ENCODE measurements at regions not wholly inside any gene's neighbourhood (a gene's known extent, or its start where the extent isn't known, plus 50 kb on each side); places are given as distances from the start of the nearest gene placed in this dataset.

DNA sequence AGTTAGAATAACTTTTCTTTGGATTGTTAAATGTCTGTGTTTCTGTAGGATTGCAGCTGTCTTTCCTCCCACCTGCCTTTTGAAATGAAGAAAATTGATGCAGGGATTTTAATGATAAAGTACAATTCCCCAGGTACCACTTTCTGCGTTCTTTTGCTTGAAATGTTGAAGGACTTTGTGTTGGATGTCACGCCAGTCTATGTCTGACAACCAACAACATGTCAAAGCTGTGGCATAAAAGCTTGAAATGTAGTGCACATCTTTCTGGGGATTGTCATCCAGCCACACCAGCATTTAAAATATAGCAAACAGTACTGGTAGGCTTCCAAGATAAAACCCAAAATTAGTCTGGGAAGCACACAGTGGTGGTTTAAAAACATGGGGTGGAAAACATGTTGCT is 381.4 kb downstream of the TMEM161B start:
- Histone ChIP-seq H3K4me3 (no peak overlapping the region), H3K27ac (no peak overlapping the region), H3K27me3 (no peaks in the 10 kb centered on the region), H3K9me3 (no peaks in the 10 kb centered on the region), H3K4me1 (no peaks in the 10 kb centered on the region), H3K36me3 (replicated peaks in 1 of 2; ENCODE audit: insufficient read depth in 1 of 2, low read depth in 2 of 2) (no peaks in the 10 kb centered on the region)
- no peak for ATAC-seq
- intact Hi-C loops (cut with DNase I) = no loop called here
- DNase-seq = no peak
- 60 to 61% methylated on average over 2 of the region's 2 CpGs for WGBS, 2 donors
- TF ChIP-seq POLR2A (IDR thresholded peaks at IDR 0.05) (no peak), CTCF (IDR thresholded peaks at IDR 0.05) (no peak)

- TF ChIP-seq CTCF (IDR thresholded peaks at IDR 0.05) (no peak), POLR2A (IDR thresholded peaks at IDR 0.05) (no peak)
- no peak for DNase-seq
- H3K9me3 ChIP-seq = no peaks in the 10 kb centered on the region
- H3K27me3 ChIP-seq = no peaks in the 10 kb centered on the region
- no peak for ATAC-seq
- H3K4me1 ChIP-seq = no peaks in the 10 kb centered on the region
- no peak overlapping the region for H3K27ac ChIP-seq
- no peak overlapping the region for H3K4me3 ChIP-seq
- WGBS, 2 donors = 4 to 24% methylated on average over 1 of the region's 1 CpG
- no peaks in the 10 kb centered on the region for H3K36me3 ChIP-seq (replicated peaks in 1 of 2; ENCODE audit: insufficient read depth in 1 of 2, low read depth in 2 of 2)
- intact Hi-C loops (cut with DNase I) = no loop called here
These were observed 382.5 kb downstream of the TMEM161B start for GRCh38 chr5:87886164-87886563.

DNA sequence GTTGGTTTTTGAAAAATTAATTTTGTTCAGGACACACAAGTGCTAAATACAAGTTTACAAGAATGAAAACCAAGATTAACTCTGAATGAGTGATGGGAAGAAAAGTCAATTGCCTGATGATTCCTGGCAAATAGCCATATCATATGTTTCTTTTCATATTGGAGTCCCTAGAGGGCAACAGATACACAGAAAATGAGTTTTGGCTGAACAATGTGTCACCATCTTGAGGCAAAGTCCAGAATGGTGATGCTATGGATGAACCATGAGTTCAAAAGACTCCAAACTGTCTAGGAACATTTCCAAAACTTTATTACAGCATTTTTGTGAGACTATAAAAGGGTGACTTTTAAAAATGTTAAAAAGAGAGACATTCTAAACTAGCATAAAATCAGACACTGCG is 382.9 kb downstream of the TMEM161B start:
- DNase-seq (no peak), ATAC-seq (no peak)
- no peaks in the 10 kb centered on the region for H3K27me3 ChIP-seq
- no peaks in the 10 kb centered on the region for H3K9me3 ChIP-seq
- 39 to 41% methylated on average over 1 of the region's 1 CpG for WGBS, 2 donors
- no peak overlapping the region for H3K4me3 ChIP-seq
- no peaks in the 10 kb centered on the region for H3K36me3 ChIP-seq (replicated peaks in 1 of 2; ENCODE audit: insufficient read depth in 1 of 2, low read depth in 2 of 2)
- intact Hi-C loops (cut with DNase I) = no loop called here
- no peaks in the 10 kb centered on the region for H3K4me1 ChIP-seq
- TF ChIP-seq POLR2A (IDR thresholded peaks at IDR 0.05) = no peak
- TF ChIP-seq CTCF (IDR thresholded peaks at IDR 0.05) = no peak
- H3K27ac ChIP-seq = no peak overlapping the region

DNA sequence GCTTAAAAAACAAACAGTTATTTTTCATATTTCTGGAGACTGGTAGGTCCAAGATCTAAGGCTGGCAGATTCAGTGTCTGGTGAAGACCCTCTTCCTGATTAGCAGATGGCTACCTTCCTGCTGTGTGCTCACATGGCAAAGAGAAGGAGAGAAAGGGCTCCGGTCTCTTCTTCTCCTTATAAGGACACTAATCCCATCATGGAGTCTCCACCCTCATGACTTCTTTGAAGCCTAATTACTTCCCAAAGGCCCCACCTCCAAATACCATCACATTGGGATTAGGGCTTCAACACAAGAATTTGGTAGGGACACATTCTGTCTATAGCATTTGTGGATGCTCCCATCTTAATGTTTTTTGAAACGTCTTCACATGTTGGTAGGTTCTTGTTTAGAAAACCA is 391.1 kb downstream of the TMEM161B start:
- no peak overlapping the region for H3K4me3 ChIP-seq
- no peaks in the 10 kb centered on the region for H3K36me3 ChIP-seq (replicated peaks in 1 of 2; ENCODE audit: insufficient read depth in 1 of 2, low read depth in 2 of 2)
- 46% methylated on average over 2 of the region's 2 CpGs for WGBS, 2 donors
- no peak overlapping the region for H3K27ac ChIP-seq
- DNase-seq = no peak
- no peaks in the 10 kb centered on the region for H3K9me3 ChIP-seq
- intact Hi-C loops (cut with DNase I) = no loop called here
- no peak for ATAC-seq
- TF ChIP-seq POLR2A (IDR thresholded peaks at IDR 0.05) (no peak), CTCF (IDR thresholded peaks at IDR 0.05) (no peak)
- H3K4me1 ChIP-seq = no peaks in the 10 kb centered on the region
- no peaks in the 10 kb centered on the region for H3K27me3 ChIP-seq

GRCh38 chr5:87877023-87877422 is 391.6 kb downstream of the TMEM161B start:
- DNase-seq (no peak), ATAC-seq (no peak)
- WGBS, 2 donors = 27 to 37% methylated on average over 1 of the region's 1 CpG
- no peak overlapping the region for H3K27ac ChIP-seq
- H3K4me1 ChIP-seq = no peaks in the 10 kb centered on the region
- H3K4me3 ChIP-seq = no peak overlapping the region
- no peaks in the 10 kb centered on the region for H3K27me3 ChIP-seq
- TF ChIP-seq CTCF (IDR thresholded peaks at IDR 0.05) (no peak), POLR2A (IDR thresholded peaks at IDR 0.05) (no peak)
- intact Hi-C loops (cut with DNase I) = no loop called here
- no peaks in the 10 kb centered on the region for H3K36me3 ChIP-seq (replicated peaks in 1 of 2; ENCODE audit: insufficient read depth in 1 of 2, low read depth in 2 of 2)
- H3K9me3 ChIP-seq = no peaks in the 10 kb centered on the region

Measured in body of pancreas (tissue), 4 donors.